Mucosa of descending colon (tissue), 3 donors: ENCODE measurements at regions not wholly inside any gene's neighbourhood (a gene's known extent, or its start where the extent isn't known, plus 50 kb on each side); places are given as distances from the start of the nearest gene placed in this dataset.

Experiments used
- ATAC-seq: fragments of 200-7000 bp; cut with Tn5 transposase; one replicate; pipeline ENCODE4 v1.9.1; 2020; ENCODE audit warnings: mild to moderate bottlenecking, moderate library complexity
- DNase-seq, 3 donors: peaks; one replicate each; pipeline ENCODE4 v3.0.0-alpha.2; 2020
- H3K36me3 ChIP-seq: fragments of 200-600 bp; one replicate; pipeline ENCODE4 v1.8.0; 2021; ENCODE audit warnings: low read depth, mild to moderate bottlenecking
- H3K4me1 ChIP-seq: fragments of 200-600 bp; one replicate; pipeline ENCODE4 v1.8.0; 2021; ENCODE audit warnings: low read depth, mild to moderate bottlenecking
- H3K4me3 ChIP-seq: fragments of 200-600 bp; one replicate; pipeline ENCODE4 v1.8.0; 2021; ENCODE audit warnings: mild to moderate bottlenecking
- H3K9me3 ChIP-seq: fragments of 200-600 bp; one replicate; pipeline ENCODE4 v1.8.0; 2021; ENCODE audit warnings: mild to moderate bottlenecking
- CTCF ChIP-seq: fragments of 200-600 bp; IDR thresholded peaks from one replicate; pipeline ENCODE4 v1.8.0; 2022; ENCODE audit warnings: antibody characterized with exemption, mild to moderate bottlenecking
- intact Hi-C, 2 donors: fragments of 100-400 bp; cut with DNase I in 1 of 2; cut with micrococcal nuclease in 1 of 2; formaldehyde crosslinking; loops; one replicate each; pipeline versions ENCODE4 v1.11.0 to v1.11.1; 2022; cut with DNase I, micrococcal nuclease
- donor health status: DM: no; HTN: no; CAD: no; lungs with moderate emphysema.
- donor health status: DM: no; HTN: no; CAD: no.
- donor health status: DM: no; HTN: yes; CAD: no.

DNA sequence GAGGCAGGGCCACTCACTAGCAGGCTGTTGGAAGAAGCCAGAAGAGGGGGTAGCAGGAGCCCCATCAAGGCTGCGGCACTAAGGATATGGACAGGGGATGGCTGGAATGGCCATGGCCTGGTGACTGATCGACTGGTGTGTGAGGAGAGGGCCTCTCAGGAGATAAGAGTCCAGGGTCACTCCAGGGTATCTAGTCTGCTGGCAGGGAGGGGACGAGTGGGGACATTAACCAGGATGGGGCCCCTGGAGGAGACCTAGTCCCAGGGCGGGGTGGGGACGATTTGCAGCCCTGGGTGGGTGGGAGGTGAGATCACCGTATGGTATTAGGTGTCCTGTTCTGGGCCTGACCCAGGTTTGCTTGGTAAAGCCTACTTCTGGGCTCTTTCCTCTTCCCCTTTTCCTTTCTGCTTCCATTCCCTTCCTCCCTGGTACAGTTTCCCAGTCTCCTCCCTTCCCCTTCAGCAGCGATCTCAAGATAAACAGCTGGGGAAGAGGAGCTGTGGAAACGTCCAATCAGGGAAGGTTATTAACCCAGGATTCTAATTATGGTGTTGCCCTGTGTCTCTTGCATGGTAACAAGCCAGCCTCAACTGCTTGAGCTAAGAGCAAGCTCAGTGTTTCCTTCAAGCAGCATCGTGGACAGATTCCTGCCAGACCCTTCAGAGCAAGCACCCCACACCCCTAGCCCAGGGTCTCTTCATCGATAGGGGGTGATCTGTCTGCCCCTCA lies 233.2 kb downstream of the RPS24 start:
- peak in 1 of 3 donors; percentile 6 for DNase-seq
- Histone ChIP-seq H3K4me3 (no peak overlapping the region), H3K36me3 (no peaks in the 10 kb centered on the region), H3K9me3 (no peaks in the 10 kb centered on the region), H3K4me1 (no peaks in the 10 kb centered on the region)
- intact Hi-C loops: no loop called here
- peak; percentile 43 for ATAC-seq
- TF ChIP-seq CTCF: no peak

DNA sequence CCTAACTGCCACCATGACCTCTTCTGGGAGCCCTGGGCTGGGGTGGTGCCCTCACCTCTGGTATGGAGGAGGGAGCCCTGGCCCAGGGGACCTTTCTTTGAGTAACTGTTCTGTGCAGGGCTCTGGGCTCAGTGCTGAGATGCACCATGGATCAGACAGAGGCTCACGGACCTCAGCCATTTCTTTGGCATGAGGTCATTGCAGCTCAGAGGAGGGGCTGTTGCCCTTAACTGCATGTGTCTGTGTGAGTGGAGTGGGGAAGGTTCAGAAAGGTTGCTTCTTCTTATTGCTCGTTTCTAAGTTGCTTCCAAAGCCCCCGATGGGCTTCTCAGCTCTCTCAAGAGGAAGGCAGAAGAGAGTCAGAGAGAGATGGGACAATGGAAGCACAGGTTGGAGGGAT lies 233.9 kb downstream of the RPS24 start:
- Histone ChIP-seq H3K36me3 (no peaks in the 10 kb centered on the region), H3K9me3 (no peaks in the 10 kb centered on the region), H3K4me3 (no peak overlapping the region), H3K4me1 (no peaks in the 10 kb centered on the region)
- intact Hi-C loops: no loop called here
- DNase-seq: no peak
- peak; percentile 22 for ATAC-seq
- TF ChIP-seq CTCF: no peak

GRCh38 chr10:78269060-78269459 lies 235.4 kb downstream of the RPS24 start:
- intact Hi-C loops: no loop called here
- ATAC-seq (no peak), DNase-seq (no peak)
- Histone ChIP-seq H3K4me1 (no peaks in the 10 kb centered on the region), H3K4me3 (no peak overlapping the region), H3K36me3 (no peaks in the 10 kb centered on the region), H3K9me3 (no peaks in the 10 kb centered on the region)
- TF ChIP-seq CTCF: no peak

GRCh38 chr10:78272329-78272728 lies 238.7 kb downstream of the RPS24 start:
- Histone ChIP-seq H3K9me3 (no peaks in the 10 kb centered on the region), H3K4me1 (no peaks in the 10 kb centered on the region), H3K4me3 (no peak overlapping the region), H3K36me3 (no peaks in the 10 kb centered on the region)
- ATAC-seq (no peak), DNase-seq (no peak)
- TF ChIP-seq CTCF: no peak
- intact Hi-C loops: no loop called here

DNA sequence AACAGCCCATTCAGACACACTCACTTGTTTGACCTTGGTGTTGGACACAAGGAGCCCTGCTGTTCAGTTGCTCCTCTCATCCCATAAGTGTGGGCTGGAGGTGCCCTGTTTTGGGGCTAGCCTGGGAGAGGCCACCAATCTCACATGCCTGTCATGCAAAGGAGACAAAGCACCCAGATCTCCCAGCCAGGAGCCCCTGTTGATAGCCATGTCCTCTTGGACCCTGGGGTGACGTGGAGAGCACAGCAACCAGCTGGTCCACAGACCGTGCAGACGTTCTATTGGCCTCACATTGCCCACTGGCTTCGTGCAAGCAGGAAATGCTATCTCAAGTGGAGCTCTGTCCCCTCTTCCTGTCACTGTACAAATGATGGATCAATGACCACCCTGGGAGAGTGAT lies 240.8 kb downstream of the RPS24 start:
- no peak for TF ChIP-seq CTCF
- H3K9me3 ChIP-seq: no peaks in the 10 kb centered on the region
- no peaks in the 10 kb centered on the region for H3K4me1 ChIP-seq
- no peak overlapping the region for H3K4me3 ChIP-seq
- ATAC-seq (no peak), DNase-seq (no peak)
- no peaks in the 10 kb centered on the region for H3K36me3 ChIP-seq
- intact Hi-C loops: no loop called here

DNA sequence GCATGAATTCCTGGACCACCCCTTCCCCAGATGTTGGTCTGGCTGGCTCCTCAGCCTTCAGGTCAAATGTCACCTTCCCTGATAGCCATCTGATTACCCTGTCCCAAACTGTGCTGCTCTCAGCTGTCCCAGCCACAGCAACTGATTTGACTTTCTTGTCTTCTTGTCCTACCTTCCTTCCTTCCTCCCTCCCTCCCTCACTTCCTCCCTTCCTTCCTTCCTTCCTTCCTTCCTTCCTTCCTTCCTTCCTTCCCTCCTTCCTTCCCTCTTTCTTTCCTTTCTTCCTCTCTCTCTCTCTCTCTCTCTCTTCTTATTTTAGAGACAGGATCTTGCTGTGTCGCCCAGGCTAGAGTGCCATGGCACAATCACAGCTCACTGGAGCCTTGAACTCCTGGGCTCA lies 242.5 kb downstream of the RPS24 start:
- Histone ChIP-seq H3K4me1 (no peaks in the 10 kb centered on the region), H3K4me3 (no peak overlapping the region), H3K36me3 (no peaks in the 10 kb centered on the region), H3K9me3 (no peaks in the 10 kb centered on the region)
- intact Hi-C loops: no loop called here
- TF ChIP-seq CTCF: no peak
- ATAC-seq (no peak), DNase-seq (no peak)
